Epithelial cell of esophagus (primary cell): ENCODE measurements at regions not wholly inside any gene's neighbourhood (a gene's known extent, or its start where the extent isn't known, plus 50 kb on each side); places are given as distances from the start of the nearest gene placed in this dataset.

Experiments
- DNase-seq: peaks from one replicate; pipeline ENCODE4 v3.0.0; 2010; ENCODE audit warnings: low read depth
- H3K4me3 ChIP-seq: 2 replicates; pipeline ENCODE4 v1.5.1; 2011; ENCODE audit warnings: mild to moderate bottlenecking, low read length, control low read depth
- TF ChIP-seq, protein P1 (sequence below): IDR thresholded peaks from 2 replicates; pipeline ENCODE4 v1.5.1; 2011; ENCODE audit warnings: low read depth, mild to moderate bottlenecking, low read length, control low read depth, inconsistent platforms; ENCODE audit not compliant: insufficient read depth; ENCODE audit errors: missing control alignments

DNA sequence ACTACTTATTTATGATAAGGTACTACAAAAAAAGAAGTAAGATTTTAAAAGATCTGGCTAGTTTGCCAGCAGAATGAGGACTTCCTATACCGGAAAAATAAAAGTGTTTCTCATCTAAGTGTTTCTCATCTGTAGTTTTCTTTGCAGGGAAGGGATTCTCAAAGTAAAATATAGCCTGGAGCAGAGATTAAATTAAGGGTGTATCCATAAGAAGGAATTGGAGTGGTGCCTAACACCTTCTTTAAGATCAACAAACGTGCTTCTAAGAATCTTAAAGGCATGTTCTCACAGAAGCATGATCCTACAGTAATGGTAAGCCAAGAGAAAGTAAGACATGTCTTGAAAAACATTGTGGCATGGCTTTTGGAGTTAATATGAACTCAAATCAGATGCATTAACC lies 528.2 kb downstream of the GBA3 start:
- TF ChIP-seq, protein P1, sequence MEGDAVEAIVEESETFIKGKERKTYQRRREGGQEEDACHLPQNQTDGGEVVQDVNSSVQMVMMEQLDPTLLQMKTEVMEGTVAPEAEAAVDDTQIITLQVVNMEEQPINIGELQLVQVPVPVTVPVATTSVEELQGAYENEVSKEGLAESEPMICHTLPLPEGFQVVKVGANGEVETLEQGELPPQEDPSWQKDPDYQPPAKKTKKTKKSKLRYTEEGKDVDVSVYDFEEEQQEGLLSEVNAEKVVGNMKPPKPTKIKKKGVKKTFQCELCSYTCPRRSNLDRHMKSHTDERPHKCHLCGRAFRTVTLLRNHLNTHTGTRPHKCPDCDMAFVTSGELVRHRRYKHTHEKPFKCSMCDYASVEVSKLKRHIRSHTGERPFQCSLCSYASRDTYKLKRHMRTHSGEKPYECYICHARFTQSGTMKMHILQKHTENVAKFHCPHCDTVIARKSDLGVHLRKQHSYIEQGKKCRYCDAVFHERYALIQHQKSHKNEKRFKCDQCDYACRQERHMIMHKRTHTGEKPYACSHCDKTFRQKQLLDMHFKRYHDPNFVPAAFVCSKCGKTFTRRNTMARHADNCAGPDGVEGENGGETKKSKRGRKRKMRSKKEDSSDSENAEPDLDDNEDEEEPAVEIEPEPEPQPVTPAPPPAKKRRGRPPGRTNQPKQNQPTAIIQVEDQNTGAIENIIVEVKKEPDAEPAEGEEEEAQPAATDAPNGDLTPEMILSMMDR, result no peak
- no peak overlapping the region for H3K4me3 ChIP-seq
- no peak for DNase-seq

DNA sequence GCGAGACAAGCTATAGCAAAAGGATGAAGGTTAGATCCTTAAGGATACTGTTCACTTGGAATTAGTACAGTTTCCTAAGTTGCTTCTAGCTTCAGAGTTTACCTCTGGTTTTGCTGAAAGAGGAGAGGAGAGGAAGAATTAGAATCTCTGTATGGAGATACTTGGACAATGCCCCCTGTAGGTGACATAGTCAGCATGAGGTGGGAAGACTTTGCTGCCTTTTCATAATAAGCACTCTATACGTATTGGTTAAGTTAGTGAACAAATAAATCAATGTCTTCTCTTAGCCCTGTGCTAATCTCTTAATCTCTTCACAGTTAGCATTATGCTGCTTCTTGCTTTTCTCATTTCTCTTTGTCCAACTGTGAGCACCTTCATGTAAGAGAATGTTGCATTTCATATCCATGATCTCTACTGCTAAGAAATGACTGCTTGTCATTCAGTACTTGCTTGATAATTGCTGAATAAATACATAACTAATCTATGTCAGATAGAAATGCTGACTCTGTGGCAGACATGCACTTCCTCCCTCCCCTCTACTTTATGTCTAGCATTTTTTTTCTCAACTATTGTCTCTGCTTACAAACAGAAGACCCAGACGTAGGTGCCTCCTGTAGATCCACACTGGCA lies 527.2 kb downstream of the GBA3 start:
- TF ChIP-seq, protein P1, result no peak
- no peak for DNase-seq
- H3K4me3 ChIP-seq, result no peak overlapping the region

DNA sequence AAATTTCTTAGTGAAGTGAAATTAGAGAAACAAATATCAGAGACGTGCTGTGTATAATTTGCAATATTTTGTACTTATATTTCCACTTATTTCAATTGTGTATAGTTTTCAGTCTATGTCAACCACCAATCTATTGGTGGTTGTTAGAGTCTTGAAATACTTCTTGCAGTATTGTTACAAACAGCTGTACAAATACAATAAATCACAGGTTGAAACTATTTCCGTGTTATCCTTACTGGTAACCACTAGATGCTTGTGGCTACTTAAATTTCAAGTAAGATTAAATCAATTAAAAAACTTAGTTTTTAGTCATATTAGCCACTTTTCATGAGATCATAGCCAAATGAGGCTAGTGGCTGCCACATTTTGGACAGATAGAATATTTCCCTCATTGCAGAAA lies 520.5 kb downstream of the GBA3 start:
- no peak overlapping the region for H3K4me3 ChIP-seq
- DNase-seq, result no peak
- TF ChIP-seq, protein P1, result no peak

DNA sequence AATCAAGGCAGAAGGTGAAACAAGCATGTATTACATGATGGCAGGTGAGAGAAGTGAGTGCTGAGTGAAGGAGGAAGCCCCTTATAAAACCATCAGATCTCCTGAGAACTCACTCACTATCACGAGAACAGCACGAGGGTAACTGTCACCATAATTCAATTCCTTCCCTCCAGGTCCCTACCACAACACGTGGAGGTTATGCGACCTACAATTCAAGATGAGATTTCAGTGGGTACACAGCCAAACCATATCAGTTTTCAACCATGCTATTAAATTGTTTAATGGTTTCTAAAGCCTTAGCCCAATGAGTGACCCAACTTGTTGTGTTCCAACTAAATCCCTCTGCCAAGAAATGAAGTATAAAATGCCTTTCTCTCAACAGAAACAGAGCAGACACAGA lies 519.8 kb downstream of the GBA3 start:
- no peak overlapping the region for H3K4me3 ChIP-seq
- TF ChIP-seq, protein P1, result no peak
- DNase-seq, result no peak

DNA sequence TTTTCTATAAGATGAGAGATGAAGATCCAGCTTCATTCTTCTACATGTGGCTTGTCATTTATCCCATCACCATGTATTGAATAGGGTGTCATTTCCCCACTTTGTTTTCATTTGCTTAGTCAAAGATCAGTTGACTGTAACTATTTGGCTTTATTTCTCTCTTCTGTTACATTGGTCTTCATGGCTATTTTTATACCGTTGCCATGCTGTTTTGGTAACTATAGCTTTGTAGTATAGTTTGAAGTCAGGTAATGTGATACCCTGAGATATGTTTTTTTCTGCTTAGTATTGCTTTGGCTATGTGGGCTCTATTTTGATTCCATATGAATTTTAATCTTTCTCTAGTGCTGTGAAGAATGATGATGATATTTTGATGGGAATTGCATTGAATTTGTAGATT lies 514.3 kb downstream of the GBA3 start:
- no peak overlapping the region for H3K4me3 ChIP-seq
- TF ChIP-seq, protein P1, result no peak
- no peak for DNase-seq

DNA sequence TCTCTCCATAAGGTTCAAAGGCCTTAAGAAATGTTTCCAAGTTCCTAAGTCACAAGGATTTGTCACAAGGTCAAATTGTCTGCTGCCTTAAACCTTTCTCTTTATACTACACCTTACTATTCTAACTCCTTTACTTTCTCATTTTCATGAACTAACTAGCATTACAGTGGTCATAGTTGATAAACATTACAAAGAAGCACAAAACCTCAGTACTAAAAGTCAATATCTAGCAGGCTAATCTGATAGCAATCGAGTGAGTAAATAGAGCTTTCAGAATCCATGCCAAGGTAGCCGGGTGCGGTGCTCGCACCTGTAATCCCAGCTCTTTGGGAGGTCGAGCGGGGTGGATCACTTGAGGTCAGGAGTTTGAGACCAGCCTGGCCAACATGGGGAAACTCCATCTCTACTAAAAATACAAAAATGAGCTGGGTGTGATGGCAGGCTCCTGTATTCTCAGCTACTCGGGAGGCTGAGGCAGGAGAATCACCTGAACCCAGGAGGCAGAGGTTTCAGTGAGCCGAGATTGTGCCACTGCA lies 510.0 kb downstream of the GBA3 start:
- TF ChIP-seq, protein P1, result no peak
- no peak for DNase-seq
- H3K4me3 ChIP-seq, result no peak overlapping the region

DNA sequence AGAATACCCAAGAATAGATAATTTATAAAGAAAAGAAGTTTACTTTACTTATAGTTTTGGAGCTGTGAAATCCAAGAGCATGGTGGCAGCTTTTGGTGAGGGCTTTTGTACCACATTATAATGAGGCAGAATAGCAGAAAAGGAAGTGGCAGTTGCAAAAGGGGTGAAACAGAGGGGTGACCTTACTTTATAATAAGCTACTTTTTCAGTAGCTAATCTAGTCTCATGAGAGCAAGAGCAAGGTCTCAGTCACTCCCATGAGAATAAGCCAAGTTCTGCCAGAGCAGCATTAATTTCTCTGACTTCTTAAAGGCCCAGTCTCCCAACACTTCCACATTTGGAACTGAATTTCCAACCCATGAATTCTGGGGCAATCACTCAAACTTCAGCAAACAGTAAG lies 502.0 kb downstream of the GBA3 start:
- TF ChIP-seq, protein P1, result no peak
- H3K4me3 ChIP-seq, result no peak overlapping the region
- no peak for DNase-seq
